IMR-90 (cell line): ENCODE measurements at regions not wholly inside any gene's neighbourhood (a gene's known extent, or its start where the extent isn't known, plus 50 kb on each side); places are given as distances from the start of the nearest gene placed in this dataset.

Experiments used
- ATAC-seq: fragments of 200-7000 bp; cut with Tn5 transposase; 2 replicates; pipeline ENCODE4 v1.9.1; 2020; ENCODE audit warnings: low read depth, mild to moderate bottlenecking, moderate library complexity
- BruUV-seq: library from RNA; stranded (reverse); fragments of 400-500 nt; replicated peaks from 2 replicates; lab custom pipeline; 2021; lab: Mats Ljungman, UMichigan
- CTCF ChIA-PET: fragments of 300-600 bp; formaldehyde crosslinking; extraction: SDS; loops from one replicate; lab custom pipeline; 2021; ENCODE audit warnings: antibody characterized with exemption; lab: Yijun Ruan, JAX
- POLR2A ChIA-PET: fragments of 300-600 bp; sonication (Branson Sonifier 250); formaldehyde crosslinking; loops from one replicate; lab custom pipeline; 2022; ENCODE audit warnings: antibody characterized with exemption; ENCODE audit not compliant: unreplicated experiment; lab: Charles Lee
- DNase-seq: peaks from one replicate; pipeline ENCODE4 v3.0.0; 2013
- H2AFZ ChIP-seq: replicated peaks from 2 replicates; pipeline ENCODE3; 2013; ENCODE audit warnings: low read length, mild to moderate bottlenecking; ENCODE audit not compliant: poor library complexity
- H2AK5ac ChIP-seq: 2 replicates; pipeline ENCODE4 v1.6.1; 2013; ENCODE audit warnings: low read depth, low read length, inconsistent platforms
- H2AK9ac ChIP-seq: replicated peaks from 2 replicates; pipeline ENCODE3; 2013; ENCODE audit warnings: mild to moderate bottlenecking, low read depth, low read length, moderate library complexity; ENCODE audit not compliant: poor library complexity
- H2BK120ac ChIP-seq: 2 replicates; pipeline ENCODE4 v1.6.1; 2013; ENCODE audit warnings: low read depth, low read length, inconsistent platforms
- H2BK15ac ChIP-seq: 3 replicates; pipeline ENCODE4 v1.6.1; 2013; ENCODE audit warnings: low read depth, low read length, inconsistent platforms
- H2BK20ac ChIP-seq: 2 replicates; pipeline ENCODE4 v1.6.1; 2013; ENCODE audit warnings: low read depth, mild to moderate bottlenecking, inconsistent platforms, low read length, moderate library complexity
- H2BK5ac ChIP-seq: 2 replicates; pipeline ENCODE4 v1.6.1; 2013; ENCODE audit warnings: mild to moderate bottlenecking, low read depth, low read length, inconsistent platforms; ENCODE audit not compliant: poor library complexity, severe bottlenecking
- H3K14ac ChIP-seq: replicated peaks from 2 replicates; pipeline ENCODE4 v1.6.1; 2013; ENCODE audit warnings: low read depth, low read length, inconsistent platforms
- H3K18ac ChIP-seq: 2 replicates; pipeline ENCODE4 v1.6.1; 2013; ENCODE audit warnings: low read depth, low read length, control low read depth
- H3K23ac ChIP-seq: 2 replicates; pipeline ENCODE4 v1.6.1; 2013; ENCODE audit warnings: low read depth, low read length, inconsistent platforms
- H3K27ac ChIP-seq: 2 replicates; pipeline ENCODE4 v1.5.1; 2013; ENCODE audit warnings: mild to moderate bottlenecking, control low read depth, low read length; ENCODE audit not compliant: insufficient read depth
- H3K27me3 ChIP-seq: 2 replicates; pipeline ENCODE4 v1.6.1; 2013; ENCODE audit warnings: low read length; ENCODE audit not compliant: control insufficient read depth, insufficient read depth
- H3K36me3 ChIP-seq: 2 replicates; pipeline ENCODE4 v1.6.1; 2013; ENCODE audit warnings: low read length, mixed read lengths; ENCODE audit not compliant: control insufficient read depth, insufficient read depth
- H3K4ac ChIP-seq: 2 replicates; pipeline ENCODE4 v1.6.1; 2013; ENCODE audit warnings: low read depth, low read length, inconsistent platforms
- H3K4me1 ChIP-seq: 2 replicates; pipeline ENCODE4 v1.6.1; 2013; ENCODE audit warnings: low read length, mixed read lengths; ENCODE audit not compliant: control insufficient read depth, insufficient read depth
- H3K4me2 ChIP-seq: 2 replicates; pipeline ENCODE4 v1.6.1; 2013; ENCODE audit warnings: low read depth, mild to moderate bottlenecking, control low read depth, low read length, moderate library complexity
- H3K4me3 ChIP-seq: 2 replicates; pipeline ENCODE4 v1.5.1; 2013; ENCODE audit warnings: low read depth, mild to moderate bottlenecking, control low read depth, low read length, moderate library complexity; ENCODE audit not compliant: insufficient read depth
- H3K56ac ChIP-seq: 2 replicates; pipeline ENCODE4 v1.6.1; 2013; ENCODE audit warnings: low read length, inconsistent platforms; ENCODE audit not compliant: insufficient read depth; ENCODE audit errors: extremely low read depth
- H3K79me1 ChIP-seq, 2 experiments: 2 replicates each; pipeline ENCODE4 v1.6.1; 2013; ENCODE audit warnings: low read length in 2 of 2, inconsistent platforms in 1 of 2, low read depth in 1 of 2
- H3K9ac ChIP-seq: 2 replicates; pipeline ENCODE4 v1.6.1; 2013; ENCODE audit warnings: low read depth, low read length, control low read depth
- H3K9me1 ChIP-seq: 2 replicates; pipeline ENCODE4 v1.6.1; 2013; ENCODE audit warnings: low read length, inconsistent platforms; ENCODE audit not compliant: insufficient read depth
- H3K9me3 ChIP-seq: 2 replicates; pipeline ENCODE4 v1.6.1; 2013; ENCODE audit warnings: low read length; ENCODE audit not compliant: control insufficient read depth, insufficient read depth
- H4K20me1 ChIP-seq: 2 replicates; pipeline ENCODE4 v1.6.1; 2013; ENCODE audit warnings: low read length, inconsistent platforms; ENCODE audit not compliant: insufficient read depth
- H4K5ac ChIP-seq: 2 replicates; pipeline ENCODE4 v1.6.1; 2013; ENCODE audit warnings: mild to moderate bottlenecking, low read depth, low read length, control low read depth
- H4K8ac ChIP-seq, 2 experiments: 2 replicates each; pipeline ENCODE4 v1.6.1; 2013; ENCODE audit warnings: low read depth in 2 of 2, low read length in 2 of 2, control low read depth in 1 of 2, inconsistent platforms in 1 of 2
- H4K91ac ChIP-seq: 2 replicates; pipeline ENCODE4 v1.6.1; 2013; ENCODE audit warnings: low read depth, low read length, inconsistent platforms; ENCODE audit not compliant: insufficient read depth
- BHLHE40 ChIP-seq: fragments of 150-350 bp; IDR thresholded peaks from 2 replicates; pipeline ENCODE4 v1.6.1; 2016; ENCODE audit warnings: mild to moderate bottlenecking, low read depth, low read length
- CEBPB ChIP-seq: IDR thresholded peaks from 2 replicates; pipeline ENCODE4 v1.6.1; 2012; ENCODE audit warnings: low read depth, low read length, improper control_type of control experiment
- CHD1 ChIP-seq: IDR thresholded peaks from 2 replicates; pipeline ENCODE4 v1.6.1; 2012; ENCODE audit warnings: low read depth, low read length, improper control_type of control experiment
- FOS ChIP-seq: fragments of 150-350 bp; IDR thresholded peaks from 2 replicates; pipeline ENCODE4 v1.6.1; 2016; ENCODE audit warnings: low read depth, low read length
- MAFK ChIP-seq: IDR thresholded peaks from 2 replicates; pipeline ENCODE4 v1.6.1; 2012; ENCODE audit warnings: low read depth, low read length, improper control_type of control experiment
- MAZ ChIP-seq: IDR thresholded peaks from 2 replicates; pipeline ENCODE4 v1.6.1; 2012; ENCODE audit warnings: low read depth, mild to moderate bottlenecking, low read length, improper control_type of control experiment, moderate library complexity, borderline replicate concordance
- MXI1 ChIP-seq: IDR thresholded peaks from 2 replicates; pipeline ENCODE4 v1.6.1; 2012; ENCODE audit warnings: low read depth, mild to moderate bottlenecking, low read length, moderate library complexity, borderline replicate concordance
- NFE2L2 ChIP-seq: fragments of 150-350 bp; IDR thresholded peaks from 2 replicates; pipeline ENCODE4 v1.6.1; 2016; ENCODE audit warnings: low read depth, mild to moderate bottlenecking, low read length
- POLR2A ChIP-seq: IDR thresholded peaks from 2 replicates; pipeline ENCODE4 v1.6.1; 2012; ENCODE audit warnings: mild to moderate bottlenecking, low read depth, low read length
- RAD21 ChIP-seq: IDR thresholded peaks from 2 replicates; pipeline ENCODE4 v1.6.1; 2012; ENCODE audit warnings: low read length, improper control_type of control experiment
- RCOR1 ChIP-seq: IDR thresholded peaks from 2 replicates; pipeline ENCODE4 v1.6.1; 2012; ENCODE audit warnings: mild to moderate bottlenecking, low read length, improper control_type of control experiment; ENCODE audit not compliant: insufficient replicate concordance
- RFX5 ChIP-seq: IDR thresholded peaks from 2 replicates; pipeline ENCODE4 v1.8.0; 2012; ENCODE audit warnings: low read depth, mild to moderate bottlenecking, low read length, moderate library complexity
- SMC3 ChIP-seq: fragments of 150-350 bp; IDR thresholded peaks from 2 replicates; pipeline ENCODE4 v1.6.1; 2016; ENCODE audit warnings: low read depth, mild to moderate bottlenecking, antibody characterized with exemption, low read length, moderate library complexity
- WGBS, 2 experiments: methylation state at CpG; one replicate each; pipeline versions ENCODE4 v1.1.5 to v1.1.7; 2013; ENCODE audit warnings: missing lambda C conversion rate in 2 of 2; ENCODE audit not compliant: insufficient read length in 1 of 2; ENCODE audit errors: extremely low coverage in 2 of 2; 5-methylcytosine and 5-hydroxymethylcytosine counted together
- dilution Hi-C: fragments of 300-500 bp; cut with HindIII; formaldehyde crosslinking; loops from one replicate; pipeline ENCODE4 v1.14.3; 2018; ENCODE audit warnings: low sequenced_read_pairs; ENCODE audit not compliant: unreplicated experiment
- in situ Hi-C: fragments of 300-500 bp; cut with MboI; formaldehyde crosslinking; loops from 3 replicates; pipeline ENCODE4 v1.14.3; 2019; ENCODE audit warnings: low sequenced_read_pairs, inconsistent platforms, mixed read lengths
- intact Hi-C: fragments of 100-400 bp; cut with micrococcal nuclease; formaldehyde crosslinking; loops from 2 replicates; pipeline ENCODE4 v1.10.0; 2022
- TF ChIP-seq, protein P1 (sequence below): fragments of 150-350 bp; IDR thresholded peaks from 2 replicates; pipeline ENCODE4 v1.6.1; 2016; ENCODE audit warnings: low read depth, mild to moderate bottlenecking, low read length, moderate library complexity, borderline replicate concordance
- TF ChIP-seq, protein P2 (sequence below): fragments of 150-350 bp; IDR thresholded peaks from 2 replicates; pipeline ENCODE4 v1.6.1; 2017; ENCODE audit warnings: mild to moderate bottlenecking, antibody characterized with exemption, low read length, low read depth
- TF ChIP-seq, protein P3 (sequence below): conservative IDR thresholded peaks from 2 replicates; pipeline ENCODE4 v1.5.1; 2012; ENCODE audit warnings: mild to moderate bottlenecking, low read depth, low read length, improper control_type of control experiment

DNA sequence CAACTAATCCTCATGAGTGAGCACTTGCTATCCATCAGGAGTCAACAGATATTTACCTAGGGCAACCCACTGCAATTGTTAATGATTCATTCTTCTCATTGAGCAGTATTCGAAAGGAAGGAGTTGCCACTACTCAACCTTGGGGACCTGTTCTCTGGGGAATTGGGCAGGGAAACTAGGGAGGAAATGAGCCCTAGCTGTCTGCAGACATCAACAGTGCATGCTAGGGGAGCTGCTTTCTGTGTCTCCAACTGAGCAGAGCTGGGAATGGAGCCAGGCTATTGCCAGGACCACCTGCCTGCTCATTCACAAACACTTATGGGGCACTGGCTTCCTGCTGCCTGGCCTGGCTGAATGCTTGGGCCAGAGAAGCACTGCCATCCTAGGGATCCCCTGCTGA, 183.4 kb downstream of the TMEM38B start:
- intact Hi-C loops (no loop called here), dilution Hi-C loops (no loop called here), in situ Hi-C loops (no loop called here)
- H3K36me3 ChIP-seq, result no peaks in the 10 kb centered on the region
- ATAC-seq (no peak), DNase-seq (no peak)
- no peak overlapping the region for H3K4ac ChIP-seq
- no peak overlapping the region for H4K5ac ChIP-seq
- H4K91ac ChIP-seq, result no peak overlapping the region
- H3K9ac ChIP-seq, result no peak overlapping the region
- no peak overlapping the region for H2AFZ ChIP-seq
- H4K8ac ChIP-seq, result no peak overlapping the region
- H2AK5ac ChIP-seq, result no peak overlapping the region
- no peaks in the 10 kb centered on the region for H3K9me1 ChIP-seq
- WGBS, 2 experiments, result no CpG with 5 or more reads among the region's 1 CpG
- H3K18ac ChIP-seq, result no peak overlapping the region
- no peak overlapping the region for H2BK5ac ChIP-seq
- H3K79me1 ChIP-seq, result no peaks in the 10 kb centered on the region
- no TSS peak for BruUV-seq
- H2BK15ac ChIP-seq, result no peak overlapping the region
- H3K4me2 ChIP-seq, result no peak overlapping the region
- no peak overlapping the region for H2BK120ac ChIP-seq
- H3K27me3 ChIP-seq, result no peaks in the 10 kb centered on the region
- ChIA-PET POLR2A (no interaction called here), CTCF (no interaction called here)
- TF ChIP-seq SMC3 (no peak), RFX5 (no peak), NFE2L2 (no peak), CHD1 (no peak), MXI1 (no peak), POLR2A (no peak), MAFK (no peak), MAZ (no peak), BHLHE40 (no peak), RAD21 (no peak), FOS (no peak), RCOR1 (no peak), CEBPB (no peak)
- TF ChIP-seq, protein P1, sequence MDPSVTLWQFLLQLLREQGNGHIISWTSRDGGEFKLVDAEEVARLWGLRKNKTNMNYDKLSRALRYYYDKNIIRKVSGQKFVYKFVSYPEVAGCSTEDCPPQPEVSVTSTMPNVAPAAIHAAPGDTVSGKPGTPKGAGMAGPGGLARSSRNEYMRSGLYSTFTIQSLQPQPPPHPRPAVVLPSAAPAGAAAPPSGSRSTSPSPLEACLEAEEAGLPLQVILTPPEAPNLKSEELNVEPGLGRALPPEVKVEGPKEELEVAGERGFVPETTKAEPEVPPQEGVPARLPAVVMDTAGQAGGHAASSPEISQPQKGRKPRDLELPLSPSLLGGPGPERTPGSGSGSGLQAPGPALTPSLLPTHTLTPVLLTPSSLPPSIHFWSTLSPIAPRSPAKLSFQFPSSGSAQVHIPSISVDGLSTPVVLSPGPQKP, result no peak
- TF ChIP-seq, protein P2, sequence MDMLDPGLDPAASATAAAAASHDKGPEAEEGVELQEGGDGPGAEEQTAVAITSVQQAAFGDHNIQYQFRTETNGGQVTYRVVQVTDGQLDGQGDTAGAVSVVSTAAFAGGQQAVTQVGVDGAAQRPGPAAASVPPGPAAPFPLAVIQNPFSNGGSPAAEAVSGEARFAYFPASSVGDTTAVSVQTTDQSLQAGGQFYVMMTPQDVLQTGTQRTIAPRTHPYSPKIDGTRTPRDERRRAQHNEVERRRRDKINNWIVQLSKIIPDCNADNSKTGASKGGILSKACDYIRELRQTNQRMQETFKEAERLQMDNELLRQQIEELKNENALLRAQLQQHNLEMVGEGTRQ, result no peak
- TF ChIP-seq, protein P3, sequence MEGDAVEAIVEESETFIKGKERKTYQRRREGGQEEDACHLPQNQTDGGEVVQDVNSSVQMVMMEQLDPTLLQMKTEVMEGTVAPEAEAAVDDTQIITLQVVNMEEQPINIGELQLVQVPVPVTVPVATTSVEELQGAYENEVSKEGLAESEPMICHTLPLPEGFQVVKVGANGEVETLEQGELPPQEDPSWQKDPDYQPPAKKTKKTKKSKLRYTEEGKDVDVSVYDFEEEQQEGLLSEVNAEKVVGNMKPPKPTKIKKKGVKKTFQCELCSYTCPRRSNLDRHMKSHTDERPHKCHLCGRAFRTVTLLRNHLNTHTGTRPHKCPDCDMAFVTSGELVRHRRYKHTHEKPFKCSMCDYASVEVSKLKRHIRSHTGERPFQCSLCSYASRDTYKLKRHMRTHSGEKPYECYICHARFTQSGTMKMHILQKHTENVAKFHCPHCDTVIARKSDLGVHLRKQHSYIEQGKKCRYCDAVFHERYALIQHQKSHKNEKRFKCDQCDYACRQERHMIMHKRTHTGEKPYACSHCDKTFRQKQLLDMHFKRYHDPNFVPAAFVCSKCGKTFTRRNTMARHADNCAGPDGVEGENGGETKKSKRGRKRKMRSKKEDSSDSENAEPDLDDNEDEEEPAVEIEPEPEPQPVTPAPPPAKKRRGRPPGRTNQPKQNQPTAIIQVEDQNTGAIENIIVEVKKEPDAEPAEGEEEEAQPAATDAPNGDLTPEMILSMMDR, result no peak
- H2AK9ac ChIP-seq, result no peak overlapping the region
- H3K9me3 ChIP-seq, result no peaks in the 10 kb centered on the region
- H2BK20ac ChIP-seq, result no peak overlapping the region
- no peak overlapping the region for H3K56ac ChIP-seq
- no peaks in the 10 kb centered on the region for H3K4me1 ChIP-seq
- H4K20me1 ChIP-seq, result no peaks in the 10 kb centered on the region
- H3K27ac ChIP-seq, result no peak overlapping the region
- no peak overlapping the region for H3K4me3 ChIP-seq
- no peak overlapping the region for H3K23ac ChIP-seq
- H3K14ac ChIP-seq, result no peak overlapping the region
